Activated CD4-positive, alpha-beta T cell treated with anti-CD3 and anti-CD28 coated beads, Interleukin-2, amount 50 U/mL, for 4 hours (primary cell): ENCODE measurements at regions not wholly inside any gene's neighbourhood (a gene's known extent, or its start where the extent isn't known, plus 50 kb on each side); places are given as distances from the start of the nearest gene placed in this dataset.

Experiments
- DNase-seq, 2 experiments: peaks; one replicate each; pipeline ENCODE4 v3.0.0-alpha.2; 2020

DNA sequence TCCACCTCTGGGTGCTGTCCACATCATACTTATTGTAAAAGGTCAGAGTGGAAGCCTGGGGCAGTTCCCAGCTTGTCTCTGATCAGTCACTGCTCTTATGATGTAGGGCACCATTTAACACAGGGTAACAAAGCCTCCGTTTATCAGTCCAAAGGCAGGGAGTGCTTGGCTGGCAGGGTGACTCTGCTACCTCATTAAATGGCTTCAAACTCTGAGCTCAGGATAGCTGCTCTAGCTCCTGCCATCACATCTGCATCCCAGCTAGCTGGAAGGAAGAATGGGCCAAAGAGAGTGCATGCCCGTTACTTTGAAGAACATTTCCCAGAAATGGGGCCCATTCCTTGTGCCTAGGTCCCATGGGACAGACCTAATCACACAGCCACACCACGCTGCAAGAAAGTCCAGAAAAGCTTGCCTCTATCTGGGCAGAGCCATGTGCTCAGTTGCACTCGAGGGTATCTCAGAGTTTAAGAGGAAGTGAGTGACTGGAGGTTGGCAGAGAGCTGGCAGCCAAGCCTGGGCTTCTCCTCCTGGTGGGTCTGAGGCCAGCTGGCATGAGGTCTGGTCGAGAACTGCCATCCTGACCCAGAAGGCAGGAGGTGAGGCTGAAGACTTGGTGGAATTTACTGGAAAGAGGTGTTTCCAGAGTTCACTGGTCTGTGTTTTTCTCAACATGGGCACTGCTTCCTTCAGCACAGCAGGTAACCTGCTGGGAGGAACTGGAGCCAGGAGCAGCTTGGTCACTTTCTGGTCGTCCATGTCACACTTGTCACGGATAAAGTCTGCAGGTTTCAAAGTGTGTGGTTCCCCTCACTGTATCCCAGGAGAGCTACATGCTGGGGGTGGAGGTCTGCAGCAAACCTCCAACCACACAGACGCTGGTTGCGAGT lies 935.7 kb downstream of the BRD1 start:
- DNase-seq = no peak

- DNase-seq = no peak
Observed at GRCh38 chr22:48890693-48891554, 936.7 kb downstream of the BRD1 start.

GRCh38 chr22:48889887-48890692 lies 937.6 kb downstream of the BRD1 start:
- no peak for DNase-seq

DNA sequence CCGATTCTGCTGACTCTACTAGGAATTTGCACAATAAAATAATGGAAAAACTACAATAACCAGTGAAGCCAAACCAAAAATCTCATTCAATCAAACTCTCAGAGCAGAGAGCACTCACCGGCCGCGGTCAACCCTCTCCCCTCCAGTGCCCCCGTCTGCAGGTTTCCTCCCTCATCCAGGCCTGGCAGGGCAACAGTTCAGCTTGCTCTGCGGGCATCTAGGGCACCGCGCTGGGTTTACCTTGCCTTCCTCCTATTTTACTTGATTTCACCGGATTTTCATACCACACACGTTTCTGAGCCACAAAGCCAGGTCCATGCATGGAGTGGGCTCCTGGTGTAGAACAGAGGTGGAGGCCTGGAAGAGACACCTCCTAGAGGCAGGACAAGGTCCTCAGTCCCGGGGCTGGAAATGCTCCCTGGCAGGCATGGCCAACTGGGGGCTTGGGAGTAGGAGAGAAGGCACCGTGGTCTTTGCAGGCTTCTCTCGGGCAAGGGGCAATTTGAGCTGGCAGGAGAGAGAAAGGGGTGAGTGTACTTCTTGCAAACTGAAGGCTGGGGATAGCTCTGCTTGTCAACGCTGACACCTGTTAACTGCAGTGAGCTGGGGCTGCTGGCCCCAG lies 938.4 kb downstream of the BRD1 start:
- DNase-seq = no peak

GRCh38 chr22:48888466-48889208 lies 939.0 kb downstream of the BRD1 start:
- no peak for DNase-seq

GRCh38 chr22:48887394-48888332 lies 940.0 kb downstream of the BRD1 start:
- no peak for DNase-seq

GRCh38 chr22:48886604-48887393 lies 940.9 kb downstream of the BRD1 start:
- DNase-seq = no peak

GRCh38 chr22:48885919-48886305 lies 941.8 kb downstream of the BRD1 start:
- DNase-seq = no peak

DNA sequence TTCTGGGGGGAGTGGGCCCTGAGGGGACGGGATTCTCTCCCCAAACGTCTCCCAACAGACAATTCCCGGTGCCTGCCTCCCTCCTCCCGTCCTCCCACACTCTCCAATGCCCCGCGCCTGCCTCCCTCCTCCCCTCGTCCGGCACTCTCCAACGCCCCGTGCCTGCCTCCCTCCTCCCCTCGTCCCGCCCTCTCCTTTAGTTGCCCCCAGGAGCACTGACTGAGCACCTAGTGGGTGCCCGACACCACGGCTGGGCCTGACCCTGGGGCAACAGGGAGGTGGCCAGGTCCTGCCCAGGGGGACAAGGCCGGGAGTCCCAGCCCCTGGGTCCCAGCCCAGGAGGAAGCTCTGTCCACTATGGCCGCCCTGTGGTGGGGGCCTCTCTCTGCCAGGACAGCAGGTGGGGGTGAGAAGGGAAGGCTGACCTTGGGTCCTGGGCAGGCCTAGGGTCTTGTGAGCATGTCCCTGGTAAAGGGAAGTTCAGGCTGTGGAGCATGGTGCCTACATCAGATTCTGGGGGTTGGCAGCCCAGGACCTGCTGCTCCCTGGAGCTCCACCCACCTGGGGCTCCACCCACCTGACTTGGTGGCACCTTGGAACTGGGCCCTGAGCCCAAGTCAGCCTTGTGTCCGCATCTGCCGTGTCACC lies 942.3 kb downstream of the BRD1 start:
- DNase-seq = no peak

DNA sequence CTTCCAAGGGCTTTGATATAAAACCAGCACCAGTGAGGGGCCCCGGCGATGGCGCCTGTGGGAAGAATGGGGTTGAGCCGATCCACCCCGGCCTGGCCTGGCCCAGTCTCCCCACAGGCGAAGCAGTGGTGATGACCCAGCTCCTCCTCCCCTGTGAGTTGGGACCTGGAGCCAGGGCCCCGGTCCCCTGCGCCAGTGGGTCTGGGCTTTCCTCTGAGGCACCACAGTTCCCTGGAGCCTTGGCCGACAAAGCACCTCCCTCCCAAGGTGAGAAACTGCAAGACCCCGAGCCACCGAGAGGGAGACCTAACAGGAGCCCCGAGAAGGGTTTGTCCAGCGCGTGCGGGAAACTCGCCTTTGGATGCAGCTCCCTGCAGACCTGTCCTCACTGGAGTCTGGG lies 942.9 kb downstream of the BRD1 start:
- no peak for DNase-seq

- no peak for DNase-seq
Observed at GRCh38 chr22:48884324-48884723, 943.3 kb downstream of the BRD1 start.

- DNase-seq = no peak
Observed at GRCh38 chr22:48883211-48883960, 944.3 kb downstream of the BRD1 start.

- no peak for DNase-seq
Observed at GRCh38 chr22:48882636-48883200, 945.0 kb downstream of the BRD1 start.

- no peak for DNase-seq
Observed at GRCh38 chr22:48881326-48881980, 946.2 kb downstream of the BRD1 start.

DNA sequence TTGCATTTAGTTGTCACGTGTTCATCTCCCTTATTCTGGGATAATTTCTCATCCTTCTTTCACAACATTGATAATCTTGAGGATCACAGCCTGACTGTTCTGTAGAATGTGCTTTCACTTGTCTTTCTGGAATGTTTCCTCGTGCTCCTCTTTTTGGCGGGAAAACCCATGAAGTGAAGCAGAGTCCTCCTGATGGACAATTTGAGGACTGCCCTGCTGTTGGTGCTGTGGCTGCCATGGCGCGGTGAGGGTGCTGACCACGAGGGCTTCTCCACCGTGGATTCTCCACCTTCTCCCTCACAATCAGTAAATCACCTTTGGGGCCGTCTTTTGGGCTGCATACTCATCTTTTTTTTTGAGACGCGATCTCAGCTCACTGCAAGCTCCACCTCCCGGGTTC lies 946.9 kb downstream of the BRD1 start:
- no peak for DNase-seq

GRCh38 chr22:48876951-48877350 lies 950.7 kb downstream of the BRD1 start:
- no peak for DNase-seq

GRCh38 chr22:48874956-48875355 lies 952.7 kb downstream of the BRD1 start:
- no peak for DNase-seq

DNA sequence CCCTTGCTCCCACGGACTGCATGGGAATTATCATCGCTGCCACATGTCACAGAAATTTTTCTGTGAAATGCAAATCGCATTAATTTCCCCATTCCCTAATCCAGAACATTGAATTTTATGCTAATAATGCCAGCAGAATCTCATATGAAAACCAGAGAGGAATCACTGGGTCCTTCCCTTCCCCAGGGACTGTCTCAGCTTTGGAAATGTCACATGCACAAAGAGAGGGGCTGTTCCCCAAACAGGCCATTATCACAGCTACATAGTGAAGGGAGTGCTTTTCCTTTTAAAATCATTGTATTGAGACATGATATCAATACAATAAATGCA lies 954.5 kb downstream of the BRD1 start:
- DNase-seq = no peak
